Hepatocyte (in vitro differentiated cells): ENCODE measurements at regions not wholly inside any gene's neighbourhood (a gene's known extent, or its start where the extent isn't known, plus 50 kb on each side); places are given as distances from the start of the nearest gene placed in this dataset.

Experiments used
- CTCF ChIP-seq: fragments of 200-600 bp; sonication (generic); IDR thresholded peaks from 2 replicates; pipeline ENCODE4 v1.5.1; 2016; ENCODE audit warnings: antibody characterized with exemption, mild to moderate bottlenecking; ENCODE audit not compliant: poor library complexity
- EZH2 ChIP-seq: fragments of 200-600 bp; sonication (generic); IDR thresholded peaks from 2 replicates; pipeline ENCODE4 v1.6.1; 2016; ENCODE audit warnings: antibody characterized with exemption, mild to moderate bottlenecking, borderline replicate concordance
- EZH2phosphoT487 ChIP-seq: fragments of 200-600 bp; sonication (generic); IDR thresholded peaks from one replicate; pipeline ENCODE4 v1.6.1; 2018; ENCODE audit warnings: antibody characterized with exemption, mild to moderate bottlenecking, low read depth, moderate library complexity; ENCODE audit not compliant: unreplicated experiment, severe bottlenecking

- TF ChIP-seq CTCF (no peak), EZH2 (no peak), EZH2phosphoT487 (no peak)
Observed at GRCh38 chr20:57897891-57898290, 188.1 kb upstream of the PMEPA1 start.
